ENCODE measurements at regions not wholly inside any gene's neighbourhood (a gene's known extent, or its start where the extent isn't known, plus 50 kb on each side); places are given as distances from the start of the nearest gene placed in this dataset.

DNA sequence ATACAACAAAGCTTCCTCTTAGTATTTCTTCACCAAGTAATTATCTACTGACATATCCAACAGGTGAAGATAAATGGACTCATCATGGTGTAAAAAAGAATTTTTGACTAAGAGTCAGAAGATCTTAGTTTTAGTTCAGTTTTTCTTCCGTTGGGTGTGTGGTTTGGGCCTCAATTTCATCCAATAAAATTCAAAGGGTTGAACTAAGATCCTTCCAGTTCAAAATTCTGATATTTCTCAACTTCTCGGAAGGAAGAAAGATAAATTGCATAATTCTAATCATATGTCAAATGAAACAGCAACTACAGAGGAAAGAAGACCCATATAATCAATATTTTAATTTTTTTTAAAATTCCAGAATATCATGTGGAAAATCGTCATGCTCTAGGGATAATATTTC, 192.7 kb downstream of the SPRY1 start:
- intact Hi-C loops (cut with DNase I): no loop called here
- H3K27me3 ChIP-seq: no peaks in the 10 kb centered on the region
- whole genome bisulfite sequencing, 2 donors: 78 to 82% methylated on average over 3 of the region's 3 CpGs
- no peak for TF ChIP-seq POLR2A (IDR thresholded peaks at IDR 0.05)
- no peak for TF ChIP-seq EP300 (IDR thresholded peaks at IDR 0.05)
- TF ChIP-seq, protein P1, sequence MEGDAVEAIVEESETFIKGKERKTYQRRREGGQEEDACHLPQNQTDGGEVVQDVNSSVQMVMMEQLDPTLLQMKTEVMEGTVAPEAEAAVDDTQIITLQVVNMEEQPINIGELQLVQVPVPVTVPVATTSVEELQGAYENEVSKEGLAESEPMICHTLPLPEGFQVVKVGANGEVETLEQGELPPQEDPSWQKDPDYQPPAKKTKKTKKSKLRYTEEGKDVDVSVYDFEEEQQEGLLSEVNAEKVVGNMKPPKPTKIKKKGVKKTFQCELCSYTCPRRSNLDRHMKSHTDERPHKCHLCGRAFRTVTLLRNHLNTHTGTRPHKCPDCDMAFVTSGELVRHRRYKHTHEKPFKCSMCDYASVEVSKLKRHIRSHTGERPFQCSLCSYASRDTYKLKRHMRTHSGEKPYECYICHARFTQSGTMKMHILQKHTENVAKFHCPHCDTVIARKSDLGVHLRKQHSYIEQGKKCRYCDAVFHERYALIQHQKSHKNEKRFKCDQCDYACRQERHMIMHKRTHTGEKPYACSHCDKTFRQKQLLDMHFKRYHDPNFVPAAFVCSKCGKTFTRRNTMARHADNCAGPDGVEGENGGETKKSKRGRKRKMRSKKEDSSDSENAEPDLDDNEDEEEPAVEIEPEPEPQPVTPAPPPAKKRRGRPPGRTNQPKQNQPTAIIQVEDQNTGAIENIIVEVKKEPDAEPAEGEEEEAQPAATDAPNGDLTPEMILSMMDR (IDR thresholded peaks at IDR 0.05): no peak
- TF ChIP-seq POLR2AphosphoS5 (IDR thresholded peaks at IDR 0.05): no peak
- H3K9me3 ChIP-seq: no peaks in the 10 kb centered on the region
- no peak for DNase-seq
- no peaks in the 10 kb centered on the region for H3K36me3 ChIP-seq
- H3K27ac ChIP-seq: peak overlapping the region; percentile 56 to 65 (median 62)
- peaks cover 0 to 19% (median 16%) of the 10 kb centered on the region in 4 donors for H3K4me1 ChIP-seq
- no peak overlapping the region for H3K4me3 ChIP-seq

DNA sequence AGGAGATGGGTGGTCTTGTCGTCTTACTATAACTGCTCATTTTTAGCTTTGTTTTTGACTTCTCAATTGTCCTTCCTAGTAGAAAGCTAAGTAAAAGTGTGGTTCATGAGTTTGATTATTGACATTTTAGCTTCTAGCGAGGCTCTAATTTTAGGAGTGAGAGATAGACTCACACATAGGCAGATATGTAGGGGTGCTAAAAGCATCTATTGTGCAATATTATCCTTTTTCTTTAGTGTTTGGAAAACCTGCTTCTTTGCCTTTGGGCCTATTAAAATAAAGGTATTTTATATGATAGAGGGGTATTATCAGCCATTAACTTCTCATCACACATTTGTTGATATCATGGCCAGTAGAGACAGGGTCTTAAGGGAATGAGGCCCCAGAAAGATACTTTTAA, 195.3 kb downstream of the SPRY1 start:
- H3K36me3 ChIP-seq: no peaks in the 10 kb centered on the region
- TF ChIP-seq, protein P1 (IDR thresholded peaks at IDR 0.05): no peak
- TF ChIP-seq POLR2A (IDR thresholded peaks at IDR 0.05): no peak
- TF ChIP-seq POLR2AphosphoS5 (IDR thresholded peaks at IDR 0.05): no peak
- intact Hi-C loops (cut with DNase I): no loop called here
- H3K27me3 ChIP-seq: no peaks in the 10 kb centered on the region
- DNase-seq: no peak
- H3K4me1 ChIP-seq: peaks cover 0 to 19% (median 16%) of the 10 kb centered on the region in 4 donors
- H3K4me3 ChIP-seq: no peak overlapping the region
- H3K9me3 ChIP-seq: no peaks in the 10 kb centered on the region
- no peak overlapping the region for H3K27ac ChIP-seq
- WGBS, 2 donors: 94 to 97% methylated on average over 2 of the region's 2 CpGs

DNA sequence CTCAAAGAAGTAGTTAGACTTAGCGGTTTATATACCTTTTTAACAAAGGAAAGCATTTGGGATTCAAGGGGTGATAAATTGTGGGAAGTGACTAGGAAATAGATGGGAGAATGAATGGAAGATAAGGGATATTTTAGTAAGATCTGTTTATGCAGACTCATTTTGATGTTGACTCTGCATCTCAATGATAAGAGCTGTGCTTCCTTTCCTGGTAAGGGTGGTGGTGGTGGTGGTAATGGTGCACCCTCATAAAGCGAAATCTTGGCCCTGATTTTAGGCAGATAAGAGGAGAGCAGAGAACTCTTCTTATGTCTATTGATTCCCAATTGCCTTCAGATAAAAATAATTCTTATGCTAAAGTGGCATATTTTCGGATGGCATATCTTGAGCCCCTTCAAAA, 197.1 kb downstream of the SPRY1 start:
- Histone ChIP-seq H3K27ac (no peak overlapping the region), H3K4me3 (no peak overlapping the region), H3K36me3 (no peaks in the 10 kb centered on the region), H3K27me3 (no peaks in the 10 kb centered on the region), H3K9me3 (no peaks in the 10 kb centered on the region), H3K4me1 (peaks cover 0 to 9% (median 5%) of the 10 kb centered on the region in 4 donors)
- WGBS, 2 donors: 76 to 88% methylated on average over 3 of the region's 3 CpGs
- no peak for DNase-seq
- intact Hi-C loops (cut with DNase I): no loop called here
- no peak for TF ChIP-seq EP300 (IDR thresholded peaks at IDR 0.05)
- no peak for TF ChIP-seq POLR2AphosphoS5 (IDR thresholded peaks at IDR 0.05)

DNA sequence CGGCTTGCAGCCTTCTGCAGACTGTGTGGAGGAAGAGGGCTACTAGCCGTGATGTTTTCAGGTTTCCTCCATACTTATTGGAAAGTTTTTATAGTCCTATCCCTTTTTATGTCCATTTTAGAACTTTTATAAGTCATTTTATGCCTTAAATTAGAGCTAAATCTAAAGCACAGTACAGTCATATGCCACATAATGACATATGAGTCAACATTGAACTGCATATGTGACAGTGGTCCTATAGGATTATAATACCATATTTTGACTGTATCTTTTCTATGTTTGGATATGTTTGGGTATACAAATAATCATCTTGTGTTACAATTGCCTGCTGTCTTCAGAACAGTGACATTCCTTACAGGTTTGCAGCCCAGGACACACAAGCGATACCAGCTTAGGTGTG, 200.2 kb downstream of the SPRY1 start:
- Histone ChIP-seq H3K36me3 (no peaks in the 10 kb centered on the region), H3K27ac (no peak overlapping the region), H3K9me3 (no peaks in the 10 kb centered on the region), H3K4me1 (peaks cover 0 to 29% (median 21%) of the 10 kb centered on the region in 4 donors), H3K4me3 (no peak overlapping the region), H3K27me3 (no peaks in the 10 kb centered on the region)
- DNase-seq: no peak
- intact Hi-C loops (cut with DNase I): no loop called here
- TF ChIP-seq, protein P1 (IDR thresholded peaks at IDR 0.05): no peak
- TF ChIP-seq POLR2A (IDR thresholded peaks at IDR 0.05): no peak
- no peak for TF ChIP-seq POLR2AphosphoS5 (IDR thresholded peaks at IDR 0.05)
- no peak for TF ChIP-seq EP300 (IDR thresholded peaks at IDR 0.05)
- 95% methylated on average over 3 of the region's 3 CpGs for WGBS, 2 donors

DNA sequence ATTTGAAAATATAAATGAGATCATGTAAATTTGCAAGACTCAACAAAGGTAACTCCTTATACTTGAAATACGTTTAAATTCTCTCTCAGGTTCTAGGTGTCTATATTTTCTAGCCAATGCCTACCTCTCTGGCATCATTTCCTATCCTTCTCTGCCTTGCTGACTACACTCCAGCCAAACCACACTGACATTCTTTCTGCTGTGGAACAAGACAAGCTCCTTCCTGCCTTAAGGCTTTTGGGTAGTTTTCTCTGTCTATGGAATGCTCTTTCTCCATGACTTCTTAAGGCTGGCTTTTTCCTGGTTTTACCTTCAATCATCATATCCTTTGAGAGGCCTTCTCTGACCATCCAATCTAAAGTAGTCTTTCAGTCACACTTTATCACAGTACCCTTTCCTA, 201.0 kb downstream of the SPRY1 start:
- Histone ChIP-seq H3K9me3 (no peaks in the 10 kb centered on the region), H3K27me3 (no peaks in the 10 kb centered on the region), H3K4me1 (peaks cover 0 to 29% (median 21%) of the 10 kb centered on the region in 4 donors), H3K36me3 (no peaks in the 10 kb centered on the region), H3K27ac (no peak overlapping the region), H3K4me3 (no peak overlapping the region)
- WGBS, 2 donors: 79 to 86% methylated on average over 1 of the region's 1 CpG
- TF ChIP-seq, protein P1 (IDR thresholded peaks at IDR 0.05): no peak
- DNase-seq: no peak
- intact Hi-C loops (cut with DNase I): no loop called here

Measured in sigmoid colon (tissue), 6 donors.